ENCODE measurements at regions not wholly inside any gene's neighbourhood (a gene's known extent, or its start where the extent isn't known, plus 50 kb on each side); places are given as distances from the start of the nearest gene placed in this dataset.

DNA sequence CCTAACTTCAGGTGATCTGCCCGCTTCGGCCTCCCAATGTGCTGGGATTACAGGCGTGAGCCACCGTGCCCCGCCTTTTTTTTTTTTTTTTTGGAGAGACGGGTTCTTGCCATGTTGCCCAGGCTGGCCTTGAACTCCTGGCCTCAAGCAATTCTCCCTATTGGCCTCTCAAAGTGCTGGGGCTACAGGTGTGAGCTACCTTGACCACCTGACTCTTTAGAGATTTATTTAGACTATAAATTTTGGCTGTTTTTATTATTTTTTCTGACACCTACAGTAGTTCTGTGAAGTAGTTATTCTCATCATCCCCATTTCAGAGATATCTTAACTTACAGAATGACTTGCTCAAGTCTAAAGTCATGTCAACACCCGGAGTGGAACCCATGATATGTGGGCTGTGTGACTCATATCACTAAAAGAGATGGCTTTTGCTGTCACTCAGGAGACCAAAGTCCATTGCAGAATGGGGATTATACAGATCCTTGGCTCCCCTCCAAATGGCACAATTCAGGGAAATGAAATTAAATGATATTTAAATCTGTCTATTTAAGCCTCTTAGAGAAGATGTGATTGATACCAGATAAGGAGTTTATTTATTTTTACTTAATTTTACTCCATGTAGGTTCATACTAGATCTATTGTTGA lies 93.2 kb downstream of the CTH start (continued):
- TF ChIP-seq, protein P1, sequence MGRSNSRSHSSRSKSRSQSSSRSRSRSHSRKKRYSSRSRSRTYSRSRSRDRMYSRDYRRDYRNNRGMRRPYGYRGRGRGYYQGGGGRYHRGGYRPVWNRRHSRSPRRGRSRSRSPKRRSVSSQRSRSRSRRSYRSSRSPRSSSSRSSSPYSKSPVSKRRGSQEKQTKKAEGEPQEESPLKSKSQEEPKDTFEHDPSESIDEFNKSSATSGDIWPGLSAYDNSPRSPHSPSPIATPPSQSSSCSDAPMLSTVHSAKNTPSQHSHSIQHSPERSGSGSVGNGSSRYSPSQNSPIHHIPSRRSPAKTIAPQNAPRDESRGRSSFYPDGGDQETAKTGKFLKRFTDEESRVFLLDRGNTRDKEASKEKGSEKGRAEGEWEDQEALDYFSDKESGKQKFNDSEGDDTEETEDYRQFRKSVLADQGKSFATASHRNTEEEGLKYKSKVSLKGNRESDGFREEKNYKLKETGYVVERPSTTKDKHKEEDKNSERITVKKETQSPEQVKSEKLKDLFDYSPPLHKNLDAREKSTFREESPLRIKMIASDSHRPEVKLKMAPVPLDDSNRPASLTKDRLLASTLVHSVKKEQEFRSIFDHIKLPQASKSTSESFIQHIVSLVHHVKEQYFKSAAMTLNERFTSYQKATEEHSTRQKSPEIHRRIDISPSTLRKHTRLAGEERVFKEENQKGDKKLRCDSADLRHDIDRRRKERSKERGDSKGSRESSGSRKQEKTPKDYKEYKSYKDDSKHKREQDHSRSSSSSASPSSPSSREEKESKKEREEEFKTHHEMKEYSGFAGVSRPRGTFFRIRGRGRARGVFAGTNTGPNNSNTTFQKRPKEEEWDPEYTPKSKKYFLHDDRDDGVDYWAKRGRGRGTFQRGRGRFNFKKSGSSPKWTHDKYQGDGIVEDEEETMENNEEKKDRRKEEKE (IDR thresholded peaks at IDR 0.05), result no peak
- TF ChIP-seq FOXM1 (IDR thresholded peaks at IDR 0.05; ENCODE audit: low read depth, low read length) (peak; percentile 81), GABPA (IDR thresholded peaks at IDR 0.05; ENCODE audit: low read depth) (no peak), ZNF217 (IDR thresholded peaks at IDR 0.05) (peak; percentile 97), ZSCAN29 (IDR thresholded peaks at IDR 0.05) (peak; percentile 82; the same call in 1 of the 2 replicates), PAX5 (IDR thresholded peaks at IDR 0.05; ENCODE audit: borderline replicate concordance, low read depth, low read length) (peak; percentile 81), CREB1 (IDR thresholded peaks at IDR 0.05; ENCODE audit: low read depth) (peak; percentile 55; the same call in 1 of the 2 replicates), EP300 (IDR thresholded peaks at IDR 0.05; ENCODE audit: borderline replicate concordance in 1 of 2, control insufficient read depth in 1 of 2, low read depth in 2 of 2, low read length in 2 of 2) (peak; percentile 89 to 97), NFYA (IDR thresholded peaks at IDR 0.05; ENCODE audit: borderline replicate concordance, low read depth, low read length) (no peak), BHLHE40 (IDR thresholded peaks at IDR 0.05; ENCODE audit: borderline replicate concordance in 1 of 2, low read depth in 2 of 2, low read length in 1 of 2) (peak; percentile 42 to 65; a peak in 2 of 4 replicates), CBX3 (IDR thresholded peaks at IDR 0.05; ENCODE audit: borderline replicate concordance, low read depth) (no peak), RB1 (IDR thresholded peaks at IDR 0.05; ENCODE audit: borderline replicate concordance) (no peak), NFXL1 (IDR thresholded peaks at IDR 0.05; ENCODE audit: borderline replicate concordance) (no peak), IRF4 (IDR thresholded peaks at IDR 0.05; ENCODE audit: low read depth, low read length) (peak; percentile 97), EED (IDR thresholded peaks at IDR 0.05; ENCODE audit: low read depth) (peak; percentile 77), NR2F1 (conservative IDR thresholded peaks at IDR 0.05) (peak; percentile 85), HDAC2 (IDR thresholded peaks at IDR 0.05) (no peak)
- TF ChIP-seq, protein P2, sequence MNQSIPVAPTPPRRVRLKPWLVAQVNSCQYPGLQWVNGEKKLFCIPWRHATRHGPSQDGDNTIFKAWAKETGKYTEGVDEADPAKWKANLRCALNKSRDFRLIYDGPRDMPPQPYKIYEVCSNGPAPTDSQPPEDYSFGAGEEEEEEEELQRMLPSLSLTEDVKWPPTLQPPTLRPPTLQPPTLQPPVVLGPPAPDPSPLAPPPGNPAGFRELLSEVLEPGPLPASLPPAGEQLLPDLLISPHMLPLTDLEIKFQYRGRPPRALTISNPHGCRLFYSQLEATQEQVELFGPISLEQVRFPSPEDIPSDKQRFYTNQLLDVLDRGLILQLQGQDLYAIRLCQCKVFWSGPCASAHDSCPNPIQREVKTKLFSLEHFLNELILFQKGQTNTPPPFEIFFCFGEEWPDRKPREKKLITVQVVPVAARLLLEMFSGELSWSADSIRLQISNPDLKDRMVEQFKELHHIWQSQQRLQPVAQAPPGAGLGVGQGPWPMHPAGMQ (IDR thresholded peaks at IDR 0.05; ENCODE audit: borderline replicate concordance), result no peak
- TF ChIP-seq, protein P3, sequence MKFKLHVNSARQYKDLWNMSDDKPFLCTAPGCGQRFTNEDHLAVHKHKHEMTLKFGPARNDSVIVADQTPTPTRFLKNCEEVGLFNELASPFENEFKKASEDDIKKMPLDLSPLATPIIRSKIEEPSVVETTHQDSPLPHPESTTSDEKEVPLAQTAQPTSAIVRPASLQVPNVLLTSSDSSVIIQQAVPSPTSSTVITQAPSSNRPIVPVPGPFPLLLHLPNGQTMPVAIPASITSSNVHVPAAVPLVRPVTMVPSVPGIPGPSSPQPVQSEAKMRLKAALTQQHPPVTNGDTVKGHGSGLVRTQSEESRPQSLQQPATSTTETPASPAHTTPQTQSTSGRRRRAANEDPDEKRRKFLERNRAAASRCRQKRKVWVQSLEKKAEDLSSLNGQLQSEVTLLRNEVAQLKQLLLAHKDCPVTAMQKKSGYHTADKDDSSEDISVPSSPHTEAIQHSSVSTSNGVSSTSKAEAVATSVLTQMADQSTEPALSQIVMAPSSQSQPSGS (IDR thresholded peaks at IDR 0.05; ENCODE audit: low read length), result peak; percentile 91
- TF ChIP-seq, protein P4, sequence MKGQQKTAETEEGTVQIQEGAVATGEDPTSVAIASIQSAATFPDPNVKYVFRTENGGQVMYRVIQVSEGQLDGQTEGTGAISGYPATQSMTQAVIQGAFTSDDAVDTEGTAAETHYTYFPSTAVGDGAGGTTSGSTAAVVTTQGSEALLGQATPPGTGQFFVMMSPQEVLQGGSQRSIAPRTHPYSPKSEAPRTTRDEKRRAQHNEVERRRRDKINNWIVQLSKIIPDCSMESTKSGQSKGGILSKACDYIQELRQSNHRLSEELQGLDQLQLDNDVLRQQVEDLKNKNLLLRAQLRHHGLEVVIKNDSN (IDR thresholded peaks at IDR 0.05; ENCODE audit: borderline replicate concordance, extremely low read length, insufficient read depth, low read depth, low read length), result no peak
- TF ChIP-seq, protein P5, sequence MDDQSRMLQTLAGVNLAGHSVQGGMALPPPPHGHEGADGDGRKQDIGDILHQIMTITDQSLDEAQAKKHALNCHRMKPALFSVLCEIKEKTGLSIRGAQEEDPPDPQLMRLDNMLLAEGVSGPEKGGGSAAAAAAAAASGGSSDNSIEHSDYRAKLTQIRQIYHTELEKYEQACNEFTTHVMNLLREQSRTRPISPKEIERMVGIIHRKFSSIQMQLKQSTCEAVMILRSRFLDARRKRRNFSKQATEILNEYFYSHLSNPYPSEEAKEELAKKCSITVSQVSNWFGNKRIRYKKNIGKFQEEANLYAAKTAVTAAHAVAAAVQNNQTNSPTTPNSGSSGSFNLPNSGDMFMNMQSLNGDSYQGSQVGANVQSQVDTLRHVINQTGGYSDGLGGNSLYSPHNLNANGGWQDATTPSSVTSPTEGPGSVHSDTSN (IDR thresholded peaks at IDR 0.05; ENCODE audit: insufficient replicate concordance, low read depth, low read length), result peak; percentile 89
- TF ChIP-seq, protein P6, sequence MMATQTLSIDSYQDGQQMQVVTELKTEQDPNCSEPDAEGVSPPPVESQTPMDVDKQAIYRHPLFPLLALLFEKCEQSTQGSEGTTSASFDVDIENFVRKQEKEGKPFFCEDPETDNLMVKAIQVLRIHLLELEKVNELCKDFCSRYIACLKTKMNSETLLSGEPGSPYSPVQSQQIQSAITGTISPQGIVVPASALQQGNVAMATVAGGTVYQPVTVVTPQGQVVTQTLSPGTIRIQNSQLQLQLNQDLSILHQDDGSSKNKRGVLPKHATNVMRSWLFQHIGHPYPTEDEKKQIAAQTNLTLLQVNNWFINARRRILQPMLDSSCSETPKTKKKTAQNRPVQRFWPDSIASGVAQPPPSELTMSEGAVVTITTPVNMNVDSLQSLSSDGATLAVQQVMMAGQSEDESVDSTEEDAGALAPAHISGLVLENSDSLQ (IDR thresholded peaks at IDR 0.05), result peak; percentile 96

Data from GM12878 (cell line).